GM21526 (cell line): ENCODE measurements at regions not wholly inside any gene's neighbourhood (a gene's known extent, or its start where the extent isn't known, plus 50 kb on each side); places are given as distances from the start of the nearest gene placed in this dataset.

Experiments used
- ATAC-seq: cut with Tn5 transposase; IDR thresholded peaks from one replicate; pipeline ENCODE4 v1.9.1; 2021; ENCODE audit warnings: moderate library complexity; ENCODE audit not compliant: unreplicated experiment, low FRiP score

DNA sequence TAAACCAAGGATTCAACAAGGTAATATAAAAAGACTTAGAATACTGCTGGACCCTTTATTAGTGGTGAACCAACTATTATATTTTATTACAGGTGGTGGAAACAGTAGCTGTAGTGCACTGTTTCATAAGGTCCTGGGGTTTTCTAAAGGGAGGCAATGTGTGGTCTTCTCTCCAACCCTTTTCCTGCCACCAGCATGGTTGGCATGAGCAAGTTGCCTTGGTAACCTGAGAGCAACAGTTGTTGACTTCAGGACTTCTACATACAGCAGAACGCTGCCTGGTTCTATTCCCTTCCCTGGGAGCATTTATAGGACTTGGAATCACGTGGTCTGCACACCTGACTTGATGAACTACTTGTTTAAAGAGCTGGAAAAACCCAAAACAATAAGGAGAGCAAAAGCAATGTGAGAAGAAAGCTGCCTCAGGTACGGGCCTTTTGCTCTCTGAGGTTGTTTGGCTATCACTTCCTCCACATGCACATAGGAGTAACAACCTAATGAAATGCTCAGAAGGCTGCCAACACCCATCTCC is 81.1 kb upstream of the RAI14 start:
- no peak for ATAC-seq

DNA sequence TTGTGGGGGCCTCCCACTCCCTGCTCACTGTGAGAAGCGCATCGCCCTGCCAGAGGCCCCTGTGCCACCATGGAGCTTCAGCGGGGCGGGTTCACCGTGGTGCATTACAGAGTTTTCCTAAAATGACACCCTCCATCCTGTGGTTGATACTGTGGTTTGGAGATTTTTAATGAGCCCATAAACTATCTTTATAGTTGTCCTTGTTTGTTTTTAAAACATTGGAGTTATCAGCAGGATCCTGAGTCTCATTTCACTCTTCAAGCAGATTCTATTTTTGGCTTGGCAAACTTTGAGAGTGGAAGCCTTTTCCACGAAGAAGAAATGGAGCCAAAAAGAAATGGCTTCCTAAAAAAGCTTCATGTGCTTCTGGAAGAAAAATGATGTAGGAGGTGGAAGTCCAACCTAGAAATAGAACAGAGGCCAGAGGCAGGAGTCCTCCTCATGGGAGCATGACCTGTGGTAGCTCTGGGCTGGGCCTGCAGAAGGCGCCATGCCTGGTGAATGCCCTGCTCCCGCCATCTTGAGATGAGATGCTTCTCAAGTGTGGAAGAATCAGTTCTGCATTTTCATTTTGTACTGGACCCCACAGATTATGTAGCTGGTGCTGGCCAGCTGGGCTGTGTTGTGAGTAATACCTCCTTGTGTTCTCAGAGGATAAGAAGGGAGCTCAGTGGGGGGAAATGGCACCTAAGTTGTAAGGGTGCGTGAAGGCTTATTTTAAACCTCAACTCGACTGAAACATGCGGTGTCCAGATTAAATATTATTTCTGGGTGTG is 79.0 kb upstream of the RAI14 start:
- ATAC-seq: no peak

DNA sequence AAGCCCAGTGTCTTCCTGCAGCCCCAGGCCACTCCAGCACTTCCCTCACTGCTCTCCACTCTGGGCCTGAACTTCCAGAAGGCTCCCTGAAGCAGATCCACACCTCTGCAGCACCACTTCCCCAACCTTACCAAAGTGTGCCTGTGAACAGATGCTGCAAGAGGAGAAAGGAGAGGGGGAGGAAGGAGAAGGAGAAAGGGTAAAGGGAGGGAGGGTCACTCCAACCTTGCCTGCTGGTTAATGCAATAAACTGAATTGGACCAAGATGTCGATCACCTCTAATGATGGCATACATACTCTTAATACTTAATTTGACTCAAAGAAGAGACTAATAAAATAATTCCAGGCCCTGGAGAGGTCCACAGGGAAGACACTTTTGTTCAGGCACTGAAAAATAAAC is 77.2 kb upstream of the RAI14 start:
- no peak for ATAC-seq

DNA sequence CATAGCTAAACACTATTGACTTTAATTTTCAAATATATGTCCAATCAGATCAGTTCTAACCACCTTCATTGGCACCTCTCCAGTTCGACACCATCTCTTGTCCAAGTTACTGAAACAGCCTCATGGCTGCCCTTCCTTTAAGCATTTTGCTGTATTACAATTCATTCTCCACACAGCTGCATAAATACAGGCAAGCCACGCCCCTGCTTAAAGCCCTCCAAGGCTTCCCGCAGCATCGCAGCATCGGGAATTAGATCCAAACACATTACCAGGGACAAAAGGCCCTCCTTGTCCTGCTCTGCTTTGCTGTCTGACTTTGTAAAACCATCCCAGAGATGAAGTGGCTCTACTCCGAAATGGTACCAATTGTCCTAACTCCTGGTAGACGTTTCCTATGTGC is 75.1 kb upstream of the RAI14 start:
- no peak for ATAC-seq

DNA sequence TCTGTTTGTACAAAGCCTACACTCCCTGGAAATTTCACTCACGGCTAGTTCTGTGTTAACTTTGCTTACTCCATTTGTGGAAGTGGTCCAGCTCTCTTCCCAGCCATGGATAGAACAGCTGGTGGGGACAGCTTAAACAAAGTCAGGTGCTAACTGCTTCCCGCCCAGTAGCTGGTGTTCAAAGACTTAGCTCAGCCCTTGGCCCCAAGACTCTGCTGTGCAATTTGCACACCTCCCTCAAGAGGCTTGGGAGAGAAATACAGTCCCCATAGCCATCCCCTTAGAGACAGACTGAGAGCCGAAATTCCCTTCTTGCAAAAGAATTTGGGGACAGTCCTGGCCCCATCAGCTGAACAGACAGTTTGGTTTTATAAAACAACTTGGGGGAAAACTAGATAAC is 73.8 kb upstream of the RAI14 start:
- no peak for ATAC-seq

DNA sequence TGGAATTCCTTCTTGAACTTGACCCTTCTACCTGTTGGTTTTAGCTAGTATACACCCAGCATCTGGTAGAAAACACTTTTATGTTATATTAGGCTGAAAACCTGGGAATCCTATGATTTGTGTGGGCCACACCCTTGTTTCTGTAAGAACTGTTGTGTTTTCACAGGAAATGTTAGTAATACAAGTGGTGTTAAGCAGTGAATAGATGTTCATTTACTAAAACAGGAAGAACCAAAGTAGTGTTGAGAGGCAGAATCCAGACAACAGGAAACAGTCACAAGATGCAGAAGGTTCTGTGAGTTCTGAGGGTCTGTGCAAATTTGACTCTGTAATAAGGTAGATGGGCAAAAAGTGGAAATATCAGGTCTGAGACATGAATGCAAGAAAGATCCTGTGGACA is 73.0 kb upstream of the RAI14 start:
- no peak for ATAC-seq

DNA sequence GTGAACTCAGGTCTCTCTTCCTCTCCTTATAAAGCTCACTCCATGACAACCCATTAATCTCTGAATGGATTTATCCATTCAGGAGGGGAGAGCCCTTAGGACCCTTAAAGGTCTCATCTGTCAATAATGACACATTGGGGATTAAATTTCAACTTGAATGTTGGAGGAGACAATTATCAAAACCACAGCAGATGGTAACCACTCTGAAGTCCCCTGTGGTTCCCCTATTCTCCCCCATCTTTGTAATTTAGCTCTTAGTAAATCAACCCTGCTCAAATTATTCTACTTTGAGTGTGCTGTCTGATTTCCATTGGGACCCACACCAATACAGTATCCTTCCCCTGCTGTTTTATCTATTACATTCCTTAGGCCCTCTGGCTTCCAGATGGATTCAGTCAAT is 72.0 kb upstream of the RAI14 start:
- no peak for ATAC-seq

DNA sequence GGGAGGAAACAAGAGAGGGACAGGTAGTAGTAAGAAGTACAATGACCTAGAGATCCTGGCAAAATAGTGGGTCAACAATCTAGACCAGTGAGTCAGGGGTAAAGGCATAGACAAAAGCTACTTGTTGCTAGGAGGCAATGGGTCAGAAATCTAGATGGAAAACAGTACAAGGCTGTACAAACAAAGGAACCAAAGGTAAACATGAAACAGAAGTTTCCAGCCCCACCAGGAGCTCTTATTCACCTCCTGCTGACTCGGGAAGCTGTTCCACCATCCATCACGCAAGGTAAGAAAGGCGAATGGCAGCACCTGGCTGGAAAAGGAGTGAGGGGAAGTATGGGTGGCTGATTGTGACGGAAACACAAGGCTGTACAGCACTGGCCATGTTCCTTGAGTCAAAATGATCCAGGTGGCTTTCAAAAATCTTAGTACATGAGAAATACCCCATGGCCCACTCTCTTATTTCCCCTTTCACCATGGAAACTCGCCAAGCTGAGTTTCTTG is 70.5 kb upstream of the RAI14 start:
- ATAC-seq: no peak

DNA sequence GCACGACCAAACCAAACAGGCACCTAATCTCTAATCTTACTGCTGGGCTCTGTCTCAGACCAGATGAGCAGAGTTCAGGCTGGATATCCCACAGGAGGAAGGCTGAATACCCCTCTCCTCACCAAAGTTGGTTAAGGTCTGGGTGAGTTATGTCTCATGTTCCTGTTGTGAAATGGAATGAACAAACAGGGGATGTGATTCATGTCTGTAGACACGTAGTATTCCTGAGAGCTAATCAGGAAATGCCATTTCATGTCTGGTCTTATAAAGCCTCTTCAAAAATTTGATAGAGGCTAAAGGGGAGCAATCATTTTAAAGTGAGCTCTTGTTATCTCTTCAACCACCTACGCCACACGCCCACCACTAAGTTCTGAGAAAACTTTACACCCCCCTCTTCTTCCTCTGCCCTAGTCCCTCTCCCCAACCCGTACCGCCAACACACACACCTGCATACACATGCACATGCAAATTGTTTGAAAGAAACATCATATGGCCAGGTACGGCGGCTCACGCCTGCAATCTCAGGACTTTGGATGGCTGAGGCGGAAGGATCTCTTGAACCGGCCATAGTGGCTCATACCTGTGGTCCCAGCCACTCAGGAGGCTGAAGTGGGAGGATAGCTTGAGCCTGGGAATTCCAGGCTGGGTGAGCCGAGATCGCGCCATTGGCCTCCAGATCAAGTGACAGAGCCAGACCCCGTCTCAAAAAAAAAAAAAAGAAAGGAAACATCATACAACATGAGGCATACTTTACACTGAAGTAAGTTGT is 69.8 kb upstream of the RAI14 start:
- ATAC-seq: no peak

DNA sequence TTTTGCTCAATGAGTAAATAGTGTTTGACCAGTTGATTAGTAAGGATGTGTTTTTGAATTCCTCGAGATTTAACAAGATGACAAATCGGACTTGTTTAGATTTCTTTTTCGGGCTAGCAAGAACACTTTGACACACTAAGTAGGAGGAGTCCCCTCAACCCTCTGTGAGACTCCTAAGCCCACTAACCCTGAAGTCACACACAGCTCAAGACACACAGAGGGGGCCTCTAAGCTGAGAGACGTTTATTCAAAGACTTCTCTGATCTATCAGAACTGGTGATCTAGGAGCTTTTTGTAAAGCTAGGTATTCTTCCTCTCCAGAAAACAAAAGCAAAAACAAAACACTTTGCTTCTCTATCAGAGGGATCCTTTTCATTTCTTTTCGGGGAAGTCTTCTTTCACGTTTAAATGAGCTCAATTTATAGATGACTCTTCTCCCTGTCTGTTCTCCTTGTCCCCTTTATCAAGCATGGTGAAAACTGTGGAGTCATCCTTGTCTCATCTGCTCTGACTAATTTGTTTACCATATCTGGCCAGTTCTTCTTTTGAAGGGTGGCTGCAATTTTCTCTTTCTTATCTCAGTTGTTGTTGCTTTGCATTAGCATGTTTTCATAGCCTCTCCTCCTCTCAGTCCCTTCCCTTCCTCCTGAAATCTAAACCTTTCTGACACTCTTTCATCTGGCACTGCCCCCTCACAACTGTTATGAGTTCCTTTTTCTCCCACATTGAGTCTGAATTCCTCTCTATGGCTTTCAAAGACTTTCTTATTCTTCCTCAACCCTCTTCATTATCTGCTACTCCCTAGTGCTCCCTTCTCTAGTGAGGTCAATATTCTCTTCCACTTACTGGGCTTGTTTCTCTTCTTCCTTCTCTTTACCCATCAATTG is 68.5 kb upstream of the RAI14 start:
- peak; percentile 82 for ATAC-seq

DNA sequence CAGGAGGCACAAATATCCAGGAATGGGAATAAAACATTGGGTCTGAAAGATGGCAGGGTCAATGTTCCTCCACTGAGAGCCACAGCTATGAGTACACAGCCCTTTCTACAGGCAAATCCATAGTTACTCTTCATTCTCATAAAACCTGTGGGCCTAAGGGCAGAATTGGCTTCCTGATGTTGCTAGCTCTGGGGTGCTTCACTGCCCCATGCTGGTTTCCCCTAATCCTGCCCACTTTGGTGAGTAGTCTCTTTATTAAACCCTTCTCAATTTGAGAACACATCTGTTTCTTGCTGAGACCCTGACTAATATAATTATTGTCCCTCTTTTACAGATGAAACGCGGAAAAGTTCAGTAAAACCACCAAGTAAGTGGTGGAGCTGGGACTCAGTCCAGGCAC is 66.3 kb upstream of the RAI14 start:
- no peak for ATAC-seq

DNA sequence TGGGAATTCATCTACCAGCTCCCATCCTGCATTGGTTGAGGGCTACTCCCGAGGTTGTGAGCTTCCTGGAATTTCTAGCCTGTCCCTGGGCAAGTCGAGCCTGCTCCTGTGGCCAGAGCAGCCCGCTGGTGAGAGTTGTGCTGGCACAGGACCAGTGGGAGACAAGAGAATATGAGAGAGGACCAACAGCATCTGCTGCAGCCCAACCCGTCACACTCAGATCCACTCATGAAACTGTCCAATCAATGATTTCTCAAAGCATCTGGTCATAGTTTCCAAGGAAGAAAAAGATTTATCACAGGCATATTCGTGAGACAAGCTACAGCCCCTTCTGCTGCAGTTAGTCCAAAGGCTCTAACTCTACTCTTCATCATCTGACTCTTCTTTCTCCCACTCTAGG is 64.4 kb upstream of the RAI14 start:
- ATAC-seq: no peak

DNA sequence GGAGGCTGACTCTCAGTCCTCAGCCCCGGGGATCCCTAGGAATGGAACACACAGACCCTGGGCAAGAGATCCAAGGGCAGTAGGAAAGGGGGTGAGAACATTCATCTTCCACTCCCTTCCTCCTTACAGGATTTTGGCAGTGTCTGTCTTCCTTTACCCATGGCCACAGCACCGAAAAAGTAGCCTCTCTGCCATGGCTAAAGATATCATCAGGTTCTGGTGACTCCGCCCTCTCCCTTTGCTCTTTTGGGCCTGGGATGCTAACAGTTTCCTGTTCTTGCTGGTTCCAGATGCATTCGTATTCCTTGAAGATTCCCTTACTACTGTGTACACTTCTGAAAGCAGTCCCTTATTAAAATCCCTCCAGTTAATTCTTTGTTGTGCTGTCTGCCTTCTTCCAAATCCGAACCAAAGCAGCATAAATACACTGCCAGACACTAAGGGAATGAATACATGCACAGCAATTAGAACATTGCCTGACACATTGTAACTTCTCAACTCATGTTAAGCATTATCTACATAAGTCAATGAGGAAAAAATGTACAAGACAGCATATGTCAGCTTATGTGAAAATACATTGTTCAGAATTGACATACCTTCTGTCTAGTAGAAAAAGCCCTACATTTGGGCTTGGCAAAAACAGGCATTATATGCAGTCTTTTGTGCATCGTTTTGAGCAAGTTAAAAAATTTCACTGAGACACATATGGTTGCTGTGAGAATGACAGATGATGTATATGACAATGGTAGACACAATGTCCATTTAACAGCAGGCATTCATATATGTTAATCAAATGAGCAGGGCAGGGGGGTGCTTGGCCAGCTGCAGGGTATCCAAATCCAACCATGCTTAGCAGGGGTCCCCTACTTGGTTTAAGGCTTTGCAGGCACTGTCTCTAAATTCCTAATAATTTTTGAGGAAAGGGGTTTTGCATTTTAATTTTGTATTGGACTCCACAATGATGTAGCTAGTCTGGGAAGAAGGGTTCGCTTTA is 58.8 kb upstream of the RAI14 start:
- ATAC-seq: no peak

DNA sequence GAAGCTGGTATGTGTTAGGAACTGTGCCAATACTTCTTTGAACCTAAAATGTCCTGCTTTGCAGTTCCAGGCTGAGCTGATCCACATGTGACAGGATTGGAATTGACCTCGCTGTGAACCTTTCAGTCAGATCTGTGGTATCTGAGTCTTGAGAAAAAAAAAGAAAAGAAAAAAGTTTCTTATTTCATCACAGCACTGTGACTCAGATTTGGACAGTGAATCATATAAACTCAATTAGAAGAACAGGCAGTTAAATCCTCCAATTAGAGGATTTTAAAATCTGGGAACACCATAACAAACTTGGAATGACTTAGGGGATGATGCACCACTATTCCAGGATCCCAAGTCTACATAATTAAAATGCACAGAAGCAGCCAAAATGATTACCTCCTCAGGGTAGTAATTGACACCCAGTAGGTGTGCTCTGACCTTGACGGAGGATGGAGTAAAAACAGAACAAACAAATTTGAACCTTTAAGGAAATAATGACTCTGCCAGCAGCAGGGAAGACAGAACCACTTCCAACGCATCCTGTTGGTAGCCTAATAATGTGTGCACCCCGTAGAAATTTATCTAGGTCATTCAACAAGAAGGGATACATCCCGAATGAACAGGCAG is 57.8 kb upstream of the RAI14 start:
- ATAC-seq: no peak

DNA sequence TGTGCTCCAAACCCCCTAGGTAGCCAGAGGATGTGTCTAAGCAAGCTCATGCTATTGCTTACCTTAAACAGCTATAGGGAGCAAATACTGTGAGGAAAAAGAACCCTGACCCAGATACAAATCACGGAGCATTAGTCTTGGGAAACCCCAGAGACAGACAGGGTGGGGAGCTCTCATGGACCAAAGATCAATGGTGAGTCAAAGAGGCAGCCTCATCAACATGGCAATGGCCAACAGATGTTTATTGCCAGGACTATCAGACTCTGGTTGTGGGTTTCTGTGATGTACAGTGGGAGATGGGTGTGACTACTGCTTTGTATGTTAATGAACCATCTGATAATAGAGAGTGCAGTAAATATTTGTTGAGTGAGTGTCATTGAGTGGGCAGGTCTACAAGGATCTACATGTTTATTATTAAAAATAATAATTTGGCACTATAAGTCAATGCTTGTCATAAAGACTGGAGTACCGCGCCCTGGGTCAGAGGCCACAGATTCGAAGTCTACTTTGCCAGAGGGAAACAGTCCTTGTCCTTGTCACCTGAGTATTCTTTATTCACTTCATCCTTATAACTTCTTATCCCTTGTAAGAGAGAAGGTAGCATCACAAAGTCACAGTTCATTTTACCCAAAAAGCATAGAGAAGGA is 56.5 kb upstream of the RAI14 start:
- no peak for ATAC-seq

DNA sequence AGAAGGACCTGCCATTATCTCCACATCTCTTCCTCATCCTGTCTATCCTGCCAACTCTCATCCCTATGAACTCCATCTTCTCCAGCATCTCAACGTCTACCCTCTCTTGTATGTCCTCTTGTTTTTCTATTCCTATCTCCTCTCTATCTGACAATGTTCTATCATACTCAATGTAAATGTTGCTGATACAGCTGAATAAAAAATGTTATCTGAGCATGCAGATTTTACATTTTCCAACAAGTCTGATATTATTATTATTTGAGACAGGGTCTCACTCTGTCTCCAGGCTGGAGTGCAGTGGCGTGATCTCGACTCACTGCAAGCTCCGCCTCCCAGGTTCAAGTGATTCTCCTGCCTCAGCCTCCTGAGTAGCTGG is 56.0 kb upstream of the RAI14 start:
- no peak for ATAC-seq

DNA sequence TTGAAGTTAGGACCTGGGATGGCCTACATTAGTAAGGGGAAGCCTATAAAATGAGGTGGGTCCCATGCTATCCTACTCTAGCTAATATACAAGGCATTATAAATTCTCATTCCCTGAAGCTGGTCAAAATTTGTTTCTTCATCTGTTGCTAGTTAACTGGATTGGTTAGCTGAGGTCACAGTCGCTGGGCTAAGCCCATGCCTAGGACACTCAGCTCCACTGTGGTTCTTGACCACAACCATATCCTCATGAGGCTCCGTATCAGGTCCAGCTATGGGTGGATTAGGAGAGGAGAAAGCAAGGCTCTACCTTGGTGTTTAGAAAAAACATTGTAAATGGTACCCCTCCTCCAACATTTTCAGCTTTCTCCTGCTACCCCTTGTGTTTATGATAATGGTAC is 52.8 kb upstream of the RAI14 start:
- ATAC-seq: no peak

DNA sequence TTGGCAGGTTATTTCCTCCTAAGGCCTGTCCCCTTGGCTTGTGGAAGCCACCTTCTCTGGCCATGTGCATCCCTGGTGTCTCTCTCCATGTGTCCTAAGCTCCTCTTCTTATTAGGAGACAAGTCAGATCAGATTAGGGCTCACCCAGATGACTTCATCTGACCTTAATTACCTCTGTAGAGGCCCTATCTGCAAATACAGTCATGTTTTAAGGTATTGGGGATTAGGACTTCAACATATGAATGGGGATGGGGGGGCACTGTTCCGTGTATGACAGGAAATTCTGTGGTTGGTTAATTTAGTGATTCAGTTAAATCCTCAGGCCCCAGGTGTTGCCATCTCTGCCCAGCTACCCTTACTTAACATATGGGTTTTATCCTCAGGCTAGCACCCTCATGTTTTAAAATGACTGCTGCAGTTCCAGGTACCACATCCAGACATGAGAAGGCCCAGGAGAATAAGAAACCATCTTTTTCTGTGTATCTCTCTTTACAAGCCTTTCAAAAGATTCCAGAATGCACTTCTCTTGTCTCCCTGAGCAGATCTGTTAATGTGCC is 51.9 kb upstream of the RAI14 start:
- ATAC-seq: no peak
